Activated CD4-positive, alpha-beta T cell treated with anti-CD3 and anti-CD28 coated beads for 48 hours (primary cell): ENCODE measurements at regions not wholly inside any gene's neighbourhood (a gene's known extent, or its start where the extent isn't known, plus 50 kb on each side); places are given as distances from the start of the nearest gene placed in this dataset.
"Not testable (repeated sequence)": the region's sequence is repeated elsewhere in the genome, so short reads cannot be mapped to it uniquely, and the experiment has no call there.

Experiments
- DNase-seq: peaks from one replicate; pipeline ENCODE4 v3.0.0-alpha.2; 2020

GRCh38 chr9:124126648-124127646 lies 115.4 kb downstream of the LHX2 start:
- DNase-seq = peak; percentile 86

- no peak for DNase-seq
Observed at GRCh38 chr9:124128568-124129166, 117.1 kb downstream of the LHX2 start.

- DNase-seq = no peak
Observed at GRCh38 chr9:124130277-124131075, 118.9 kb downstream of the LHX2 start.

GRCh38 chr9:124131518-124131917 lies 120.0 kb downstream of the LHX2 start:
- DNase-seq = not testable (repeated sequence)

- DNase-seq = no peak
Observed at GRCh38 chr9:124132671-124133147, 121.1 kb downstream of the LHX2 start.

- DNase-seq = peak; percentile 46
Observed at GRCh38 chr9:124133727-124134126, 122.2 kb downstream of the LHX2 start.

GRCh38 chr9:124134526-124134925 lies 123.0 kb downstream of the LHX2 start:
- no peak for DNase-seq

- no peak for DNase-seq
Observed at GRCh38 chr9:124135813-124136365, 121.9 kb upstream of the NEK6 start.

- no peak for DNase-seq
Observed at GRCh38 chr9:124137009-124137943, 120.5 kb upstream of the NEK6 start.

GRCh38 chr9:124137944-124138335 lies 119.8 kb upstream of the NEK6 start:
- DNase-seq = no peak

GRCh38 chr9:124139001-124139400 lies 118.7 kb upstream of the NEK6 start:
- DNase-seq = no peak

GRCh38 chr9:124140941-124141568 lies 116.7 kb upstream of the NEK6 start:
- no peak for DNase-seq

GRCh38 chr9:124144561-124145123 lies 113.1 kb upstream of the NEK6 start:
- DNase-seq = not testable (repeated sequence)

- no peak for DNase-seq
Observed at GRCh38 chr9:124146031-124146561, 111.7 kb upstream of the NEK6 start.

- DNase-seq = no peak
Observed at GRCh38 chr9:124149992-124150391, 107.8 kb upstream of the NEK6 start.

- DNase-seq = no peak
Observed at GRCh38 chr9:124163760-124164255, 93.9 kb upstream of the NEK6 start.

GRCh38 chr9:124164811-124165210 lies 92.9 kb upstream of the NEK6 start:
- DNase-seq = no peak

- DNase-seq = no peak
Observed at GRCh38 chr9:124174433-124174832, 83.3 kb upstream of the NEK6 start.

GRCh38 chr9:124177522-124177921 lies 80.2 kb upstream of the NEK6 start:
- not testable (repeated sequence) for DNase-seq
